HCT116 (cell line): ENCODE measurements at regions not wholly inside any gene's neighbourhood (a gene's known extent, or its start where the extent isn't known, plus 50 kb on each side); places are given as distances from the start of the nearest gene placed in this dataset.

ENCODE experiments used
- ATAC-seq: fragments of 200-7000 bp; cut with Tn5 transposase; 2 replicates; pipeline ENCODE4 v1.9.1; 2020; ENCODE audit warnings: mild to moderate bottlenecking, moderate library complexity
- BruUV-seq: library from RNA; stranded (reverse); fragments of 400-500 nt; replicated peaks from 2 replicates; lab custom pipeline; 2021; lab: Mats Ljungman, UMichigan
- CTCF ChIA-PET: fragments of 300-600 bp; sonication (Branson Sonifier 250); formaldehyde crosslinking; loops from one replicate; lab custom pipeline; 2021; ENCODE audit warnings: antibody characterized with exemption; lab: Charles Lee
- POLR2A ChIA-PET: fragments of 300-600, 350-600 bp; sonication (Branson Sonifier 250); formaldehyde crosslinking; loops from one replicate; lab custom pipeline; 2021; ENCODE audit warnings: antibody characterized with exemption; lab: Charles Lee
- RAD21 ChIA-PET, 2 experiments: fragments of 300-600 bp; sonication (Branson Sonifier 250); formaldehyde crosslinking; loops; one replicate each; lab custom pipeline; 2023; ENCODE audit warnings: low total read pairs in 2 of 2; ENCODE audit not compliant: uncharacterized antibody in 2 of 2, unreplicated experiment in 2 of 2, low non-redundant PET in 1 of 2; lab: Charles Lee
- DNase-seq: peaks from one replicate; pipeline ENCODE4 v3.0.0-alpha.2; 2010; ENCODE audit warnings: low read depth, low spot score
- H2AFZ ChIP-seq: fragments of 200-600 bp; shearing (Covaris generic), sonication (generic); 2 replicates; pipeline ENCODE4 v1.6.1; 2017; ENCODE audit warnings: low read depth, mixed run types, mixed read lengths, antibody characterized with exemption, low read length; ENCODE audit not compliant: poor library complexity, severe bottlenecking
- H3K27ac ChIP-seq: 2 replicates; pipeline ENCODE4 v1.5.1; 2012; ENCODE audit warnings: low read depth, low read length
- H3K27me3 ChIP-seq: fragments of 200-600 bp; sonication (generic); 2 replicates; pipeline ENCODE4 v1.6.1; 2016; ENCODE audit warnings: mixed run types, low read length, mixed read lengths; ENCODE audit not compliant: insufficient read depth
- H3K36me3 ChIP-seq, 2 experiments: fragments of 200-500 bp in 1 of 2; fragments of 200-600 bp in 1 of 2; sonication (Bioruptor generic) in 1 of 2; sonication (generic) in 1 of 2; 2 replicates each; pipeline versions ENCODE4 v1.5.1 to v1.6.1; 2014 to 2016; ENCODE audit warnings: low read length in 2 of 2, inconsistent platforms in 1 of 2, mixed read lengths in 1 of 2, mixed run types in 1 of 2; ENCODE audit not compliant: insufficient read depth in 2 of 2, control insufficient read depth in 1 of 2
- H3K4me1 ChIP-seq, 2 experiments: fragments of 200-600 bp in 1 of 2; sonication (generic) in 1 of 2; 2 replicates each; pipeline versions ENCODE4 v1.5.1 to v1.6.1; 2012 to 2017; ENCODE audit warnings: low read length in 2 of 2, inconsistent platforms in 1 of 2, mild to moderate bottlenecking in 1 of 2, mixed read lengths in 1 of 2, mixed run types in 1 of 2, moderate library complexity in 1 of 2; ENCODE audit not compliant: insufficient read depth in 2 of 2, control insufficient read depth in 1 of 2
- H3K4me2 ChIP-seq: fragments of 200-600 bp; sonication (generic); 2 replicates; pipeline ENCODE4 v1.6.1; 2017; ENCODE audit warnings: mixed run types, low read length, mixed read lengths
- H3K4me3 ChIP-seq, 2 experiments: fragments of 200-600 bp in 1 of 2; sonication (generic) in 1 of 2; replicated peaks in 1 of 2; 2 replicates each; pipeline ENCODE4 v1.5.1; 2011 to 2016; ENCODE audit warnings: low read length in 2 of 2, control low read depth in 1 of 2, low read depth in 1 of 2, mild to moderate bottlenecking in 1 of 2, mixed read lengths in 1 of 2, mixed run types in 1 of 2
- H3K79me2 ChIP-seq: fragments of 200-600 bp; sonication (generic); 2 replicates; pipeline ENCODE4 v1.6.1; 2017; ENCODE audit warnings: mild to moderate bottlenecking, mixed run types, low read length, moderate library complexity, mixed read lengths; ENCODE audit not compliant: insufficient read depth
- H3K9ac ChIP-seq: fragments of 200-600 bp; sonication (generic); 2 replicates; pipeline ENCODE4 v1.6.1; 2016; ENCODE audit warnings: low read length, mixed read lengths
- H3K9me2 ChIP-seq: fragments of 200-600 bp; sonication (generic), shearing (Covaris generic); 2 replicates; pipeline ENCODE4 v1.6.1; 2017; ENCODE audit warnings: mixed run types, mild to moderate bottlenecking, moderate library complexity; ENCODE audit not compliant: insufficient read depth
- H3K9me3 ChIP-seq, 2 experiments: fragments of 200-500 bp in 1 of 2; fragments of 200-600 bp in 1 of 2; sonication (Bioruptor generic) in 1 of 2; sonication (generic) in 1 of 2; 2 replicates each; pipeline ENCODE4 v1.6.1; 2014 to 2017; ENCODE audit warnings: low read length in 2 of 2, mixed read lengths in 2 of 2, inconsistent platforms in 1 of 2, low read depth in 1 of 2, mild to moderate bottlenecking in 1 of 2, mixed run types in 1 of 2, moderate library complexity in 1 of 2; ENCODE audit not compliant: control insufficient read depth in 1 of 2, insufficient read depth in 1 of 2
- H4K20me1 ChIP-seq: fragments of 200-600 bp; sonication (generic), shearing (Covaris generic); 2 replicates; pipeline ENCODE4 v1.6.1; 2017; ENCODE audit warnings: mixed run types, mild to moderate bottlenecking, moderate library complexity; ENCODE audit not compliant: insufficient read depth
- CBX3 ChIP-seq: IDR thresholded peaks from 2 replicates; pipeline ENCODE4 v1.6.1; 2012; ENCODE audit warnings: low read depth
- CEBPB ChIP-seq: IDR thresholded peaks from 2 replicates; pipeline ENCODE4 v1.6.1; 2012; ENCODE audit warnings: low read depth
- EGR1 ChIP-seq: IDR thresholded peaks from 2 replicates; pipeline ENCODE4 v1.6.1; 2012; ENCODE audit warnings: low read depth
- ELF1 ChIP-seq: IDR thresholded peaks from 2 replicates; pipeline ENCODE4 v1.6.1; 2012; ENCODE audit warnings: low read depth, borderline replicate concordance
- EZH2phosphoT487 ChIP-seq: fragments of 200-600 bp; IDR thresholded peaks from 2 replicates; pipeline ENCODE4 v1.6.1; 2018; ENCODE audit warnings: antibody characterized with exemption, borderline replicate concordance
- JUND ChIP-seq: IDR thresholded peaks from 2 replicates; pipeline ENCODE4 v1.6.1; 2012
- SIN3A ChIP-seq: IDR thresholded peaks from 2 replicates; pipeline ENCODE4 v1.6.1; 2012; ENCODE audit warnings: low read depth
- SRF ChIP-seq: IDR thresholded peaks from 2 replicates; pipeline ENCODE4 v1.6.1; 2012; ENCODE audit warnings: low read depth
- ZFX ChIP-seq: fragments of 450-650 bp; IDR thresholded peaks from 2 replicates; pipeline ENCODE4 v1.6.1; 2017
- ZNF274 ChIP-seq: fragments of 200-500 bp; sonication (Bioruptor generic); IDR thresholded peaks from 2 replicates; pipeline ENCODE4 v1.6.1; 2014; ENCODE audit warnings: mild to moderate bottlenecking, low read depth, low read length, inconsistent platforms
- intact Hi-C: fragments of 100-400 bp; cut with micrococcal nuclease; formaldehyde crosslinking; loops from 2 replicates; pipeline ENCODE4 v1.10.0; 2022
- TF ChIP-seq, protein P1 (sequence below): IDR thresholded peaks from 2 replicates; pipeline ENCODE4 v1.6.1; 2011; ENCODE audit warnings: mild to moderate bottlenecking, low read length, moderate library complexity; ENCODE audit not compliant: insufficient replicate concordance; ENCODE audit errors: extremely low read depth
- TF ChIP-seq, protein P2 (sequence below): IDR thresholded peaks from 2 replicates; pipeline ENCODE4 v1.6.1; 2012
- TF ChIP-seq, protein P3 (sequence below): IDR thresholded peaks from 2 replicates; pipeline ENCODE4 v1.6.1; 2012; ENCODE audit warnings: low read depth

DNA sequence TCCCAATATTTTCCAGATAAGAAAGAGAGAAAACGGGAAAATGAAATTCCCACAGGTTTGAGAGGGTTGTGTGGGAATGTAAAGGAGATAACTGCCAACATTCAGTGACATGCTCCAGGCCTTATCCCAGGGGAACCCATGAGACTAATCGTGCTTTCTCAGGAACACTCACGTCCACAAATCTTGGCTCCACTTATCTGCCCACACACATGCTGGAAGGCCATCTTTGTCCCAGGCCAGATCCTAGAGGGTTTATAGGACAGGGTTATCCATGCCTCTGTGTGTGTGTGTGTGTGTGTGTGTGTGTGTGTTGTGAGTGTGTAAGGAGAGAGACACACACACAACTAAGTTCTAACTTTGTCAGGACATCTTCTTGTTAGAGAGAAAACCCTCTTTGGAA lies 182.2 kb upstream of the E2F7 start:
- no TSS peak for BruUV-seq
- no peak overlapping the region for H2AFZ ChIP-seq
- intact Hi-C loops = no loop called here

DNA sequence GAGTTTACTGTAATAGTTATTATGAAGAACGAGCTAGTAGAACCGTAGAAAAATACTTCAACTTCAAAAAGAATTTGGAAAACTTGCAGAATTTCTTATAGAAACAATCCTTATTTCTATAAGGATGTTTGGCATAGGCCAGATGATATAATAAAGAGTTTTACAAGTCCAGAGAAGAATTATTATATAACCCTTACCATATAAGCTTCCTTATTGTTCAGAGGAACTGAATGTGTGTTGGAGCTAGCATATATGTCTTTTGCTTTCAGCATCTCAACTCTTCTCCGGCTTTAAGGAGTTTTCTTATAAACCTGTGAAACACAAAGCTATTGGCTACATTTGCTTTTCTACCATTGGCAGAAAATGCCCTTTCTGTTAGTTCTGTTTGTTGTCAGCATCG lies 178.0 kb upstream of the E2F7 start:
- no peak overlapping the region for H3K4me3 ChIP-seq
- ChIA-PET CTCF (no interaction called here), RAD21 (no interaction called here), POLR2A (no interaction called here)
- no peaks in the 10 kb centered on the region for H3K4me1 ChIP-seq
- H3K36me3 ChIP-seq = no peaks in the 10 kb centered on the region
- no peaks in the 10 kb centered on the region for H4K20me1 ChIP-seq
- no TSS peak for BruUV-seq
- no peak overlapping the region for H3K9ac ChIP-seq
- no peak overlapping the region for H2AFZ ChIP-seq
- H3K9me2 ChIP-seq = no peaks in the 10 kb centered on the region
- H3K4me2 ChIP-seq = no peak overlapping the region
- H3K27ac ChIP-seq = no peak overlapping the region
- no peak for ATAC-seq
- H3K27me3 ChIP-seq = no peaks in the 10 kb centered on the region
- no peaks in the 10 kb centered on the region for H3K9me3 ChIP-seq
- intact Hi-C loops = no loop called here
- no peak for DNase-seq
- H3K79me2 ChIP-seq = no peaks in the 10 kb centered on the region
- no peak for TF ChIP-seq EGR1
- TF ChIP-seq ELF1 = no peak
- TF ChIP-seq ZFX = no peak
- no peak for TF ChIP-seq CEBPB
- no peak for TF ChIP-seq JUND
- TF ChIP-seq, protein P1, sequence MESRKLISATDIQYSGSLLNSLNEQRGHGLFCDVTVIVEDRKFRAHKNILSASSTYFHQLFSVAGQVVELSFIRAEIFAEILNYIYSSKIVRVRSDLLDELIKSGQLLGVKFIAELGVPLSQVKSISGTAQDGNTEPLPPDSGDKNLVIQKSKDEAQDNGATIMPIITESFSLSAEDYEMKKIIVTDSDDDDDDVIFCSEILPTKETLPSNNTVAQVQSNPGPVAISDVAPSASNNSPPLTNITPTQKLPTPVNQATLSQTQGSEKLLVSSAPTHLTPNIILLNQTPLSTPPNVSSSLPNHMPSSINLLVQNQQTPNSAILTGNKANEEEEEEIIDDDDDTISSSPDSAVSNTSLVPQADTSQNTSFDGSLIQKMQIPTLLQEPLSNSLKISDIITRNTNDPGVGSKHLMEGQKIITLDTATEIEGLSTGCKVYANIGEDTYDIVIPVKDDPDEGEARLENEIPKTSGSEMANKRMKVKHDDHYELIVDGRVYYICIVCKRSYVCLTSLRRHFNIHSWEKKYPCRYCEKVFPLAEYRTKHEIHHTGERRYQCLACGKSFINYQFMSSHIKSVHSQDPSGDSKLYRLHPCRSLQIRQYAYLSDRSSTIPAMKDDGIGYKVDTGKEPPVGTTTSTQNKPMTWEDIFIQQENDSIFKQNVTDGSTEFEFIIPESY = no peak
- no peak for TF ChIP-seq EZH2phosphoT487
- no peak for TF ChIP-seq SIN3A
- TF ChIP-seq, protein P2, sequence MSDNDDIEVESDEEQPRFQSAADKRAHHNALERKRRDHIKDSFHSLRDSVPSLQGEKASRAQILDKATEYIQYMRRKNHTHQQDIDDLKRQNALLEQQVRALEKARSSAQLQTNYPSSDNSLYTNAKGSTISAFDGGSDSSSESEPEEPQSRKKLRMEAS = no peak
- TF ChIP-seq, protein P3, sequence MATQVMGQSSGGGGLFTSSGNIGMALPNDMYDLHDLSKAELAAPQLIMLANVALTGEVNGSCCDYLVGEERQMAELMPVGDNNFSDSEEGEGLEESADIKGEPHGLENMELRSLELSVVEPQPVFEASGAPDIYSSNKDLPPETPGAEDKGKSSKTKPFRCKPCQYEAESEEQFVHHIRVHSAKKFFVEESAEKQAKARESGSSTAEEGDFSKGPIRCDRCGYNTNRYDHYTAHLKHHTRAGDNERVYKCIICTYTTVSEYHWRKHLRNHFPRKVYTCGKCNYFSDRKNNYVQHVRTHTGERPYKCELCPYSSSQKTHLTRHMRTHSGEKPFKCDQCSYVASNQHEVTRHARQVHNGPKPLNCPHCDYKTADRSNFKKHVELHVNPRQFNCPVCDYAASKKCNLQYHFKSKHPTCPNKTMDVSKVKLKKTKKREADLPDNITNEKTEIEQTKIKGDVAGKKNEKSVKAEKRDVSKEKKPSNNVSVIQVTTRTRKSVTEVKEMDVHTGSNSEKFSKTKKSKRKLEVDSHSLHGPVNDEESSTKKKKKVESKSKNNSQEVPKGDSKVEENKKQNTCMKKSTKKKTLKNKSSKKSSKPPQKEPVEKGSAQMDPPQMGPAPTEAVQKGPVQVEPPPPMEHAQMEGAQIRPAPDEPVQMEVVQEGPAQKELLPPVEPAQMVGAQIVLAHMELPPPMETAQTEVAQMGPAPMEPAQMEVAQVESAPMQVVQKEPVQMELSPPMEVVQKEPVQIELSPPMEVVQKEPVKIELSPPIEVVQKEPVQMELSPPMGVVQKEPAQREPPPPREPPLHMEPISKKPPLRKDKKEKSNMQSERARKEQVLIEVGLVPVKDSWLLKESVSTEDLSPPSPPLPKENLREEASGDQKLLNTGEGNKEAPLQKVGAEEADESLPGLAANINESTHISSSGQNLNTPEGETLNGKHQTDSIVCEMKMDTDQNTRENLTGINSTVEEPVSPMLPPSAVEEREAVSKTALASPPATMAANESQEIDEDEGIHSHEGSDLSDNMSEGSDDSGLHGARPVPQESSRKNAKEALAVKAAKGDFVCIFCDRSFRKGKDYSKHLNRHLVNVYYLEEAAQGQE = no peak

More for the DNA sequence above, 182.2 kb upstream of the E2F7 start:
- H3K4me3 ChIP-seq = no peak overlapping the region
- ATAC-seq = no peak
- ChIA-PET POLR2A (no interaction called here), CTCF (no interaction called here), RAD21 (no interaction called here)
- no peaks in the 10 kb centered on the region for H4K20me1 ChIP-seq
- H3K4me1 ChIP-seq = no peaks in the 10 kb centered on the region
- no peaks in the 10 kb centered on the region for H3K9me3 ChIP-seq
- no peaks in the 10 kb centered on the region for H3K36me3 ChIP-seq
- no peaks in the 10 kb centered on the region for H3K79me2 ChIP-seq
- no peak overlapping the region for H3K9ac ChIP-seq
- no peak for DNase-seq
- no peaks in the 10 kb centered on the region for H3K9me2 ChIP-seq
- no peaks in the 10 kb centered on the region for H3K27me3 ChIP-seq
- no peak overlapping the region for H3K4me2 ChIP-seq
- H3K27ac ChIP-seq = no peak overlapping the region
- TF ChIP-seq ZNF274 (no peak), SRF (no peak), SIN3A (no peak), CBX3 (no peak)
- TF ChIP-seq, protein P1 = no peak
- TF ChIP-seq, all 23 proteins: peak for 0
